H9 (cell line): ENCODE measurements at regions not wholly inside any gene's neighbourhood (a gene's known extent, or its start where the extent isn't known, plus 50 kb on each side); places are given as distances from the start of the nearest gene placed in this dataset.

ENCODE experiments used
- DNase-seq: peaks from one replicate; pipeline ENCODE4 v3.0.0-alpha.2; 2017
- H2AFZ ChIP-seq: one replicate; pipeline ENCODE4 v1.6.1; 2013; ENCODE audit warnings: mild to moderate bottlenecking, low read length, control low read depth, moderate library complexity
- H2AK5ac ChIP-seq: 2 replicates; pipeline ENCODE4 v1.6.1; 2013; ENCODE audit warnings: low read length, control low read depth, mixed read lengths; ENCODE audit not compliant: insufficient read length
- H2BK120ac ChIP-seq: one replicate; pipeline ENCODE4 v1.6.1; 2013; ENCODE audit warnings: low read depth, mild to moderate bottlenecking, low read length, control low read depth, inconsistent platforms; ENCODE audit not compliant: poor library complexity, severe bottlenecking
- H2BK12ac ChIP-seq: 2 replicates; pipeline ENCODE4 v1.6.1; 2013; ENCODE audit warnings: low read length, control low read depth, mixed read lengths, low read depth; ENCODE audit not compliant: insufficient read length
- H2BK15ac ChIP-seq: 2 replicates; pipeline ENCODE4 v1.6.1; 2013; ENCODE audit warnings: low read depth, low read length, control low read depth
- H2BK20ac ChIP-seq: one replicate; pipeline ENCODE4 v1.6.1; 2013; ENCODE audit warnings: low read depth, mild to moderate bottlenecking, low read length, control low read depth, inconsistent platforms; ENCODE audit not compliant: poor library complexity, severe bottlenecking
- H2BK5ac ChIP-seq: 2 replicates; pipeline ENCODE4 v1.6.1; 2013; ENCODE audit warnings: low read length, control low read depth, mixed read lengths; ENCODE audit not compliant: insufficient read length
- H3K14ac ChIP-seq: 2 replicates; pipeline ENCODE4 v1.6.1; 2013; ENCODE audit warnings: low read length, control low read depth; ENCODE audit not compliant: insufficient read depth
- H3K18ac ChIP-seq: 2 replicates; pipeline ENCODE4 v1.6.1; 2013; ENCODE audit warnings: low read depth, mild to moderate bottlenecking, mixed read lengths, low read length, control low read depth; ENCODE audit not compliant: insufficient read length
- H3K23ac ChIP-seq: 2 replicates; pipeline ENCODE4 v1.6.1; 2013; ENCODE audit warnings: low read length, control low read depth, mixed read lengths, low read depth; ENCODE audit not compliant: insufficient read length
- H3K23me2 ChIP-seq: 2 replicates; pipeline ENCODE4 v1.6.1; 2013; ENCODE audit warnings: low read depth, mild to moderate bottlenecking, mixed read lengths, low read length, control low read depth; ENCODE audit not compliant: insufficient read length, poor library complexity, severe bottlenecking
- H3K27ac ChIP-seq: 2 replicates; pipeline ENCODE4 v1.5.1; 2013; ENCODE audit warnings: low read length, control low read depth, mixed read lengths, low read depth; ENCODE audit not compliant: insufficient read length
- H3K27me3 ChIP-seq: 2 replicates; pipeline ENCODE4 v1.6.1; 2013; ENCODE audit warnings: low read length, control low read depth, inconsistent platforms; ENCODE audit not compliant: insufficient read depth
- H3K4ac ChIP-seq: 2 replicates; pipeline ENCODE4 v1.6.1; 2013; ENCODE audit warnings: low read depth, mild to moderate bottlenecking, control low read depth, inconsistent platforms, low read length, moderate library complexity
- H3K4me1 ChIP-seq: 2 replicates; pipeline ENCODE4 v1.6.1; 2013; ENCODE audit warnings: low read length, control low read depth, inconsistent platforms; ENCODE audit not compliant: insufficient read depth
- H3K4me2 ChIP-seq: 2 replicates; pipeline ENCODE4 v1.6.1; 2013; ENCODE audit warnings: low read length, control low read depth, mixed read lengths; ENCODE audit not compliant: insufficient read length, insufficient read depth
- H3K56ac ChIP-seq: 2 replicates; pipeline ENCODE4 v1.6.1; 2013; ENCODE audit warnings: low read depth, mild to moderate bottlenecking, mixed read lengths, low read length, control low read depth; ENCODE audit not compliant: insufficient read length
- H3K79me1 ChIP-seq: 2 replicates; pipeline ENCODE4 v1.6.1; 2013; ENCODE audit warnings: low read depth, mild to moderate bottlenecking, moderate library complexity, low read length, control low read depth, inconsistent platforms; ENCODE audit not compliant: insufficient read depth, poor library complexity, severe bottlenecking
- H3K79me2 ChIP-seq: 2 replicates; pipeline ENCODE4 v1.6.1; 2013; ENCODE audit warnings: low read length, control low read depth, inconsistent platforms; ENCODE audit not compliant: insufficient read depth
- H3K9ac ChIP-seq: 2 replicates; pipeline ENCODE4 v1.6.1; 2013; ENCODE audit warnings: low read length, control low read depth, mixed read lengths; ENCODE audit not compliant: insufficient read length; ENCODE audit errors: extremely low read depth
- H3K9me3 ChIP-seq: one replicate; pipeline ENCODE4 v1.6.1; 2013; ENCODE audit warnings: low read depth, low read length, inconsistent platforms; ENCODE audit not compliant: control insufficient read depth
- H3T11ph ChIP-seq: one replicate; pipeline ENCODE4 v1.6.1; 2013; ENCODE audit warnings: mild to moderate bottlenecking, low read length, control low read depth, inconsistent platforms
- H4K20me1 ChIP-seq: one replicate; pipeline ENCODE4 v1.6.1; 2013; ENCODE audit not compliant: control insufficient read depth, insufficient read length, insufficient read depth
- H4K5ac ChIP-seq: 2 replicates; pipeline ENCODE4 v1.6.1; 2013; ENCODE audit warnings: low read depth, mild to moderate bottlenecking, mixed read lengths, low read length, control low read depth; ENCODE audit not compliant: insufficient read length
- H4K8ac ChIP-seq: replicated peaks from 2 replicates; pipeline ENCODE4 v1.6.1; 2013; ENCODE audit warnings: low read length, control low read depth, mixed read lengths, low read depth; ENCODE audit not compliant: insufficient read length
- H4K91ac ChIP-seq: 2 replicates; pipeline ENCODE4 v1.6.1; 2013; ENCODE audit warnings: low read depth, mild to moderate bottlenecking, moderate library complexity, mixed read lengths, low read length, control low read depth; ENCODE audit not compliant: insufficient read length
- H3K27ac Mint-ChIP-seq, 3 experiments: 2 replicates in 2 of 3; 3 replicates in 1 of 3; pipeline ENCODE4 v1.8.0; 2020 to 2021; ENCODE audit warnings: mixed read lengths in 3 of 3, mild to moderate bottlenecking in 1 of 3, moderate library complexity in 1 of 3
- H3K27me3 Mint-ChIP-seq: 2 replicates; pipeline ENCODE4 v1.8.0; 2021; ENCODE audit warnings: low read depth, mild to moderate bottlenecking, moderate library complexity, mixed read lengths
- H3K36me3 Mint-ChIP-seq, 3 experiments: 2 replicates in 2 of 3; 3 replicates in 1 of 3; pipeline ENCODE4 v1.8.0; 2020 to 2021; ENCODE audit warnings: low read depth in 3 of 3, mixed read lengths in 3 of 3; ENCODE audit not compliant: insufficient read depth in 1 of 3
- H3K4me1 Mint-ChIP-seq, 2 experiments: 2 replicates each; pipeline ENCODE4 v1.8.0; 2020; ENCODE audit warnings: mixed read lengths in 2 of 2
- H3K4me3 Mint-ChIP-seq, 2 experiments: 2 replicates in 1 of 2; 3 replicates in 1 of 2; pipeline ENCODE4 v1.8.0; 2020 to 2021; ENCODE audit warnings: mild to moderate bottlenecking in 2 of 2, mixed read lengths in 2 of 2, moderate library complexity in 1 of 2
- H3K9me3 Mint-ChIP-seq, 2 experiments: 2 replicates in 1 of 2; 3 replicates in 1 of 2; pipeline ENCODE4 v1.8.0; 2020; ENCODE audit warnings: mild to moderate bottlenecking in 2 of 2, mixed read lengths in 2 of 2, moderate library complexity in 1 of 2
- CTCF ChIP-seq: fragments of 200-600 bp; sonication (generic); conservative IDR thresholded peaks from 3 replicates; pipeline ENCODE4 v1.8.0; 2021; ENCODE audit warnings: antibody characterized with exemption, mild to moderate bottlenecking
- WGBS: extraction: QIAGEN DNeasy Blood & Tissue Kit; methylation state at CpG from one replicate; pipeline ENCODE4 v1.1.7; 2013; ENCODE audit warnings: missing lambda C conversion rate, low lambda C conversion rate, mixed read lengths; ENCODE audit not compliant: insufficient read length; ENCODE audit errors: extremely low coverage; 5-methylcytosine and 5-hydroxymethylcytosine counted together

DNA sequence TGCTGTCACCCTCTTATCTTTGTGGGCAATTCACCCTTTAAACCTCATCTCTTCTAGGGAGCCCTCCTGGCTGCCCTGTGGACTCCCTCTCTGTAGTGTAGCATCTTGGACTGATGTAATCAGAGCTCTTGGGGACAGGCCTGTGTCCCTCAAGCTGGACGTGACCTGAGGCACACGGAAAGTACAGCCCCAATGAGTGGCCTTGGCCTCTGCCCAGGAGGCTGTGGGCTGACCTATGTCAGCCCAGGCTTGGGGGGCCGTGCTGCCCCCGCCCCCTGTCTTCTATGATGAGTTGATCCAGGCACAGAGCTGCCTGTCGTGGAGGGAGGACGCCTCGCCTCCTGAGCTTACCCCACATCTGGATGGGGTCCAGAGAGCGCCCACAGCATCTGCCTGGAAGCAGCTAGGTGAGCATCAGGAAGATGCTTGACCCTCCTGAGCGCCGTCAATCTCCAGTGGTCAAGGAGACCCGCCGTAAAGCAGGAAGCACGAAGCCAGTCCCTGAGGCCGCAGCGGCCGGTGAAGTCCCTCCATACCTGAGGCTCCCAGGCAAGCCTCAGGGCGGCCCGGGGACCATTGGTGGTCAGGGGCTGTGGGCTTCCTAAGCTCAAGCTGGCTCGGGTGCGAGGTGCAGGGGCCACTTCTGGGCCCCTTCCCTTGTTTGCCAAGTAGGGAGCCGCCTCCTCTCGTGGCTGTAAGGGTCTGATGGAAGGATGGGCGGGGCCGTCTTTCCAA lies 1136.9 kb downstream of the BRD1 start:
- Histone ChIP-seq H4K5ac (no peak overlapping the region), H2BK120ac (no peak overlapping the region), H3K27me3 (no peaks in the 10 kb centered on the region), H2AFZ (no peak overlapping the region), H3K18ac (no peak overlapping the region), H3K4me2 (no peak overlapping the region), H2BK20ac (no peak overlapping the region), H4K91ac (no peak overlapping the region), H3K14ac (no peak overlapping the region; the same call in 1 of the 2 replicates), H3T11ph (no peak overlapping the region), H3K9me3 (no peaks in the 10 kb centered on the region), H3K79me2 (no peaks in the 10 kb centered on the region), H3K56ac (no peak overlapping the region), H3K4ac (no peak overlapping the region), H2BK5ac (no peak overlapping the region), H3K4me1 (no peaks in the 10 kb centered on the region), H2AK5ac (no peak overlapping the region), H2BK15ac (no peak overlapping the region), H3K9ac (no peak overlapping the region), H3K27ac (no peak overlapping the region), H4K20me1 (no peaks in the 10 kb centered on the region), H3K23me2 (no peaks in the 10 kb centered on the region), H3K79me1 (no peaks in the 10 kb centered on the region), H2BK12ac (no peak overlapping the region), H3K23ac (no peak overlapping the region), H4K8ac (no peak overlapping the region)
- no peak for DNase-seq
- Mint-ChIP-seq H3K4me1 (no peaks in the 10 kb centered on the region), H3K4me3 (no peak overlapping the region), H3K27me3 (no peaks in the 10 kb centered on the region), H3K27ac (no peak overlapping the region), H3K9me3 (peaks cover 1 to 7% of the 10 kb centered on the region in 2 experiments; a peak in 3 of 5 replicates), H3K36me3 (no peaks in the 10 kb centered on the region; a peak in 1 of 7 replicates)
- WGBS, result no CpG with 5 or more reads among the region's 24 CpGs
- no peak for TF ChIP-seq CTCF
